ENCODE measurements at regions not wholly inside any gene's neighbourhood (a gene's known extent, or its start where the extent isn't known, plus 50 kb on each side); places are given as distances from the start of the nearest gene placed in this dataset.

DNA sequence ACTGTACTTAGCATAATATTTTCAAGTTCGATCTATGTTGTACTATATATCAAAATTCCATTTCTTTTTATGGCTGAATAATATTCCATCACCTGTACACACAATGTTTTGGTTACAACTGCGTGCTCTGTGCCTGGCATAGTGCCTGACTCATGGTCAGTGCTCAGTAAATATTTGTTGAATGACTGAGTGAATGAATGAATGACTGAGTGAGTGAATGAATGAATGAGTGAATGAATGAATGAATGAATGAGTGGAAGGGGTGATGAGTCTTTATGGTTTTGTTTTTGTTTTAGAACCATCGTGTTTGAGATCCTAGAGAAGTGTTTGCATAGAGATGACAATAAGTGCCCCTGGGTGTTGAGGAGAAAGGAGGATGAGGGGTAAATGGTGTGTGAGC lies 155.3 kb downstream of the MRM1 start:
- no peak for DNase-seq (ENCODE audit: low read depth, low spot score)

GRCh38 chr17:36760425-36760824 lies 159.0 kb downstream of the MRM1 start:
- no peak for DNase-seq (ENCODE audit: low read depth, low spot score)

- DNase-seq (ENCODE audit: low read depth, low spot score) = no peak
Measured at GRCh38 chr17:36761203-36761950, 160.0 kb downstream of the MRM1 start.

DNA sequence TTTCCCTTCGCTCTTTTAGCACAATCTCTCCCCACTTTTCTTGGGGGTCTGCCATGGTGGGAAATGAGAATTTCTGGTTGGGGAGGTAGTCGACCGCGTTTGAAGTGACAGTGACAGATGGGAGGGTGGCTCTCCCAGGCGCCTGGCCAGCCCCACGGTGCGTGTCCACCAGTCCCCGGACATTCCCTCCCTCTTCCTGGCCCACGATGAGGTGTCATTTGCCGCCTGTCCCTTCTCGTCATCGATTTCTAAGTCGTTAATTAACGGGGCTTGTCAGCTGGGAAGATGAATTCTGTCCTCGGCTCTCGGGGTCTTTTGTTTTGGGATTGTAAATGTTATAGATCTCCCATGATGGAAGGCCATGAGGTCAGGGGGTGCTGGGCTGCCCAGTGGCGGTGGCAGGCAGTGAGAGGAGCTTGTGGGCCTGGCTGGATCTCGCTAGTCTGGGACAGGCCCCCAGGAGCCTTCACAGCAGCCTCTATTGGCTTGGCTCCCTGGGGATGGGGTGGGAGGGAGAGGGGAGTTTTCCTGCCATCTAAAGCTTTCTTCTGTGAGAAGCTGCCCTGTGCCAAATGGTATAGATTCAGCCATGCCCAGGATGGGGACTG lies 164.2 kb downstream of the MRM1 start:
- no peak for DNase-seq (ENCODE audit: low read depth, low spot score)

- no peak for DNase-seq (ENCODE audit: low read depth, low spot score)
Measured at GRCh38 chr17:36768394-36768793, 167.0 kb downstream of the MRM1 start.

DNA sequence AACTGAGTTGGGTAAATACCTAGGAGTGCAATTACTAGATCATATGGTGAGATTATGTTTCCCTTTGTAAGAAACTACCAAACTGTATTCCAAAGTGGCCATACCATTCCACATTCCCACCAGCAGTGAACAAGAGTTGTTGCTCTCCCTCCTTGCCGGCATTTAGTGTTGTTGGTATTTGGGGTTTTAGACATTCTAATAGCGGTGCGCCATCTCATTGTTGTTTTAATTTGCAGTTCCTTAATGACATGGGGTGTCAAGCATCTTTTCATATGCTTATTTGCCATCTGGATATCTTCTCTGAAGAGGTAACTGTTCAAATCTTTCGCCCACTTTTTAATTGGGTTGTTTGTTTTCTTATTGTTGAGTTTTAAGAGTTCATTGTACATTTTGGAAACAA lies 164.2 kb upstream of the LHX1 start:
- no peak for DNase-seq (ENCODE audit: low read depth, low spot score)

DNA sequence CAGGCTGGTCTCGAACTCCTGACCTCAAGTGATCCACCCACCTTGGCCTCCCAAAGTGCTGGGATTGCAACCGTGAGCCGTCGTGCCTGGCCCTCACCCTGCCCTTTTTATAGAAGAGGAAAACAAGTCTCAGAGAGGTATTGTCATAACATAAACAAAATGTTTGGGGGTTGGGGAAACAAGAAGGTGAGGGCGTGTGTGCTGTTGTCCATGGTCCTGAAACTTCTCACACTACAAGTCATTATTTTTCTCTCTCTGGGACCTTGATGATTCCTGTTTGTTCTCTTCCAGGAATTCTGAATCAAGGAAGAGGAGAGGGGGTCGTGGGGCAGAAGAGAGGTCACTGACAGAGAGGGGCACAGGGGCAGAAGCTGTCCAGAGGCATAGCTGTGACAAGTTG lies 160.2 kb upstream of the LHX1 start:
- DNase-seq (ENCODE audit: low read depth, low spot score) = no peak

DNA sequence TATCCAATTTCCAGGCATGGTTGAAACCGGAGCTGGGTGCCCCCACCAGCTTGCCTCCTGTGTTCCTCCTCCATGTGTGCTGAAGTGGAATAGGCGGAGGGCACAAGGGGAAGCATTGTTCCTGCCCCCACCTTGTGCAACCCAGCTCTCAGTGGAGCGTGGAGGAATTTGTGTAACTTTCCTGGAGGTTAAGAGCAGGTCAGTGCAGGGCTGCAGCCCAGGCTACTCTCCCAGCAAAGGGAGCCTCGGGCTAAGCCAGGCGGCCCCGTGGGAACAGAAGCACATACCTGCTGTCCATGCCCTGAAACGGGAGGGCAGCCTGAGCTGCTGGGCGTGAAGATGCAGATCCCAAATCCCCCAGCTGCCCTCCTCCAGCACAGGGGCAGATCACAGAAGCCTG lies 158.8 kb upstream of the LHX1 start:
- peak; percentile 41 for DNase-seq (ENCODE audit: low read depth, low spot score)

- DNase-seq (ENCODE audit: low read depth, low spot score) = no peak
Measured at GRCh38 chr17:36779550-36779949, 157.7 kb upstream of the LHX1 start.

DNA sequence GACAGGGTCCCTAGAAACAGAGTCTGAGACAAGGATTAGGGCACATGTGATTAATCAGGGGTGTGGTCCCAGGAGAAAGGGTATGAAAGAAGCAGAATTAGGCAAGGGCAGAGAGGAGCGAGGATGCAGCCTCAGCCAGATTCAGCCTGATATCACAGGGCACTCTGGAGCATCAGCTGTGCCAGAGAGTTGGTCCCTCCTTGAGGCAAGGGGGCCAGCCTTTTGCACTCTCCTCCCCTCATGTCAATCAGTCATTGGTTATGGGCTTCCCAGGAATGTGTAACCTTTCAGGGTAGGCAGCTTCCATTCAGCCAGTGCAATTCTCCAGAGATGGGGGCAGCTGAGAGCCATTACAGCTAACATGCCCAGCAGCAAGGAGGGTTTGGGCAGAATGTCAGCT lies 152.6 kb upstream of the LHX1 start:
- DNase-seq (ENCODE audit: low read depth, low spot score) = no peak

- DNase-seq (ENCODE audit: low read depth, low spot score) = no peak
Measured at GRCh38 chr17:36786867-36787266, 150.4 kb upstream of the LHX1 start.

GRCh38 chr17:36791150-36791941 lies 145.9 kb upstream of the LHX1 start:
- DNase-seq (ENCODE audit: low read depth, low spot score) = no peak

GRCh38 chr17:36791942-36792475 lies 145.3 kb upstream of the LHX1 start:
- no peak for DNase-seq (ENCODE audit: low read depth, low spot score)

DNA sequence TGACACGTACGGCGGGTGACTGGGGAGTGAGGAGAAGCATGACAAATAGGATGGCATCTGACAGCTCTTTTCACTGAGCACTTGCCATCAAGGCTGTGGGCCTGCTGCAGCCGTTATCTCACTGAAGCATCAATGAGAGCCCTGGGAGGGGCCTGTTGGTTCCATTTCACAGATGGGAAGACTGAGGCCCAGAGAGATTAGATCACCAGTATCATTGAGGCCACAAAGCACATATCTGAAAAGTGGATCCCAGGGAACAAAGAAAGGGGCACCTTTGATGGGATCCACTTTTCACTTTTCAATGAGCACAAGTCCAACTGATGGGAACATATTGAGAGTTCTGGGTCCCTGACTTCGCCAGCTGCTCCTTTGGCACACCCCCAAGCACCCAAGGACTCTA lies 144.4 kb upstream of the LHX1 start:
- no peak for DNase-seq (ENCODE audit: low read depth, low spot score)

DNA sequence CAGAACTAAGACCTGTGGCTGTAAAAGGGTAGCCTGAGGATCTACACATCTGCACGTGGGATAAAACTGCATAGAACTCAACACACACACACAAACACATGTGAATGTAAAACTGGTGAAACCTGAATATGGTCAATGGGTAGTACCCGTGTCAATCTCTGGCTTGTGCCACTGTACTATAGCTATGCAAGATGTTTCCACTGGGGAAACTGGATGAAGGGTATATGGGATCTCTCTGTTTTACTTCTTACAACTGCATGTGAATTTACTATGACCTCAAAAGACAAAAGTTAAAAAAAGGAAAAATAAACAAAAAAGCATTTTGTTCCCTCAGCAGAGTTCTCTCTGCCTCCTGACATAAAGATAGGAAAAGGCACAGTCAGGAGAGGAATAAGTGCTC lies 143.3 kb upstream of the LHX1 start:
- DNase-seq (ENCODE audit: low read depth, low spot score) = no peak

- peak; percentile 18 for DNase-seq (ENCODE audit: low read depth, low spot score)
Measured at GRCh38 chr17:36807496-36808179, 129.6 kb upstream of the LHX1 start.

DNA sequence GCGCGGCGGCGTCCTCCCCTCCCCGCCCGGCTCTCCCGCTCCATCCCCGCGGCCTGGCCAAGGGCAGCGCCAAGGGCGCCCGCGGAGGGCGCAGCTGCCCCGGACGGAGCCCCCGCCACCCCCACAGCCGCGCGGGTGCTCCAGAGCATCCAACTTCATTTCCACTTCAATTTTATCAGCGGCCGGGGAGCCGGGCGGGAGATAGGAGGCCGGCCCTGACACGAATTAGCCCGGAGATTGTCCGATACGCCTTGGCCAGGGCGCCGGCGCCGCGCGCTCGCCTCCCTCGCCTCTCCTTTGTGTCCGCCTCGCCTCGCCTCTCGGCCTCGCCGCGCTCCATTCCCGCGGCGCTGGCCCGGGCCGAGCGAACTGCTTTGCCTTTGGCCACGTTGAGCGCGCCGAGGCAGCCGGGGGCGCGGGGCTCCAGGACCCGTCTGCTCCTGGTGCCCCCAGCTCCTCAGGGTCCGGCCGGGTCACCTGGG lies 129.1 kb upstream of the LHX1 start:
- peak; percentile 56 for DNase-seq (ENCODE audit: low read depth, low spot score)

GRCh38 chr17:36812762-36813161 lies 124.5 kb upstream of the LHX1 start:
- no peak for DNase-seq (ENCODE audit: low read depth, low spot score)

DNA sequence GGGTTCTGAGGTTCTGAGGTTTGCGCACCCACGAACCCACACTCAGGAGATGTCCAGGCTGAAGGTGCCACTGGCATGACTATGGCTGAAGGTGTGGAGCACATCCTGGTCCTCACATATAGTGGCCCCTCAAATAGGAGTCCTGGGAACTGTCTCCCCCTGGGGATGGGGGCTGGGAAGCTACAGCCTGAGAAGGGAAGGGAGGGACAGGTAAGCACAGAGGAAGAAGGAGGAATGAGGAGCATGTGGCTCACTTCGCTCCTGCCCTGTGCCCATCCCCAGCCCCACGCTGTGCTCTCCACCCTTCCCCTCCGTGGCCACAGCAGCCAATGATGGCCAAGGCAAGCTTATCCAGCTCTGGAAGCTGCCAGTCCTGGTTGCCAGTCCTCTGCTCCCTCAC lies 123.9 kb upstream of the LHX1 start:
- DNase-seq (ENCODE audit: low read depth, low spot score) = no peak

GRCh38 chr17:36813957-36814563 lies 123.2 kb upstream of the LHX1 start:
- no peak for DNase-seq (ENCODE audit: low read depth, low spot score)

- DNase-seq (ENCODE audit: low read depth, low spot score) = no peak
Measured at GRCh38 chr17:36814958-36815357, 122.3 kb upstream of the LHX1 start.

Measured in ELF-1 (cell line).